ENCODE measurements at regions not wholly inside any gene's neighbourhood (a gene's known extent, or its start where the extent isn't known, plus 50 kb on each side); places are given as distances from the start of the nearest gene placed in this dataset.

GRCh38 chr11:122202161-122202950 lies 86.3 kb upstream of the BLID start:
- TF ChIP-seq, protein P1, sequence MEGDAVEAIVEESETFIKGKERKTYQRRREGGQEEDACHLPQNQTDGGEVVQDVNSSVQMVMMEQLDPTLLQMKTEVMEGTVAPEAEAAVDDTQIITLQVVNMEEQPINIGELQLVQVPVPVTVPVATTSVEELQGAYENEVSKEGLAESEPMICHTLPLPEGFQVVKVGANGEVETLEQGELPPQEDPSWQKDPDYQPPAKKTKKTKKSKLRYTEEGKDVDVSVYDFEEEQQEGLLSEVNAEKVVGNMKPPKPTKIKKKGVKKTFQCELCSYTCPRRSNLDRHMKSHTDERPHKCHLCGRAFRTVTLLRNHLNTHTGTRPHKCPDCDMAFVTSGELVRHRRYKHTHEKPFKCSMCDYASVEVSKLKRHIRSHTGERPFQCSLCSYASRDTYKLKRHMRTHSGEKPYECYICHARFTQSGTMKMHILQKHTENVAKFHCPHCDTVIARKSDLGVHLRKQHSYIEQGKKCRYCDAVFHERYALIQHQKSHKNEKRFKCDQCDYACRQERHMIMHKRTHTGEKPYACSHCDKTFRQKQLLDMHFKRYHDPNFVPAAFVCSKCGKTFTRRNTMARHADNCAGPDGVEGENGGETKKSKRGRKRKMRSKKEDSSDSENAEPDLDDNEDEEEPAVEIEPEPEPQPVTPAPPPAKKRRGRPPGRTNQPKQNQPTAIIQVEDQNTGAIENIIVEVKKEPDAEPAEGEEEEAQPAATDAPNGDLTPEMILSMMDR (IDR thresholded peaks at IDR 0.05 in 2 of 3, conservative IDR thresholded peaks at IDR 0.05 in 1 of 3; ENCODE audit: insufficient read depth in 2 of 3, low read depth in 1 of 3, low read length in 3 of 3), result no peak
- TF ChIP-seq KLF16 (IDR thresholded peaks at IDR 0.05) (no peak), ETV5 (CRISPR knock-in tag; IDR thresholded peaks at IDR 0.05; ENCODE audit: low read depth) (no peak), SP2 (IDR thresholded peaks at IDR 0.05; ENCODE audit: extremely low read depth, low read depth, low read length, poor library complexity, severe bottlenecking) (no peak), POLR2A (conservative IDR thresholded peaks at IDR 0.05) (no peak), SP1 (CRISPR knock-in tag; IDR thresholded peaks at IDR 0.05) (no peak), ZNF354B (CRISPR knock-in tag; IDR thresholded peaks at IDR 0.05) (no peak), HLTF (IDR thresholded peaks at IDR 0.05) (no peak)
- TF ChIP-seq, protein P2, sequence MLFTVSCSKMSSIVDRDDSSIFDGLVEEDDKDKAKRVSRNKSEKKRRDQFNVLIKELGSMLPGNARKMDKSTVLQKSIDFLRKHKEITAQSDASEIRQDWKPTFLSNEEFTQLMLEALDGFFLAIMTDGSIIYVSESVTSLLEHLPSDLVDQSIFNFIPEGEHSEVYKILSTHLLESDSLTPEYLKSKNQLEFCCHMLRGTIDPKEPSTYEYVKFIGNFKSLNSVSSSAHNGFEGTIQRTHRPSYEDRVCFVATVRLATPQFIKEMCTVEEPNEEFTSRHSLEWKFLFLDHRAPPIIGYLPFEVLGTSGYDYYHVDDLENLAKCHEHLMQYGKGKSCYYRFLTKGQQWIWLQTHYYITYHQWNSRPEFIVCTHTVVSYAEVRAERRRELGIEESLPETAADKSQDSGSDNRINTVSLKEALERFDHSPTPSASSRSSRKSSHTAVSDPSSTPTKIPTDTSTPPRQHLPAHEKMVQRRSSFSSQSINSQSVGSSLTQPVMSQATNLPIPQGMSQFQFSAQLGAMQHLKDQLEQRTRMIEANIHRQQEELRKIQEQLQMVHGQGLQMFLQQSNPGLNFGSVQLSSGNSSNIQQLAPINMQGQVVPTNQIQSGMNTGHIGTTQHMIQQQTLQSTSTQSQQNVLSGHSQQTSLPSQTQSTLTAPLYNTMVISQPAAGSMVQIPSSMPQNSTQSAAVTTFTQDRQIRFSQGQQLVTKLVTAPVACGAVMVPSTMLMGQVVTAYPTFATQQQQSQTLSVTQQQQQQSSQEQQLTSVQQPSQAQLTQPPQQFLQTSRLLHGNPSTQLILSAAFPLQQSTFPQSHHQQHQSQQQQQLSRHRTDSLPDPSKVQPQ (CRISPR knock-in tag; IDR thresholded peaks at IDR 0.05; ENCODE audit: borderline replicate concordance), result no peak
- TF ChIP-seq, protein P3, sequence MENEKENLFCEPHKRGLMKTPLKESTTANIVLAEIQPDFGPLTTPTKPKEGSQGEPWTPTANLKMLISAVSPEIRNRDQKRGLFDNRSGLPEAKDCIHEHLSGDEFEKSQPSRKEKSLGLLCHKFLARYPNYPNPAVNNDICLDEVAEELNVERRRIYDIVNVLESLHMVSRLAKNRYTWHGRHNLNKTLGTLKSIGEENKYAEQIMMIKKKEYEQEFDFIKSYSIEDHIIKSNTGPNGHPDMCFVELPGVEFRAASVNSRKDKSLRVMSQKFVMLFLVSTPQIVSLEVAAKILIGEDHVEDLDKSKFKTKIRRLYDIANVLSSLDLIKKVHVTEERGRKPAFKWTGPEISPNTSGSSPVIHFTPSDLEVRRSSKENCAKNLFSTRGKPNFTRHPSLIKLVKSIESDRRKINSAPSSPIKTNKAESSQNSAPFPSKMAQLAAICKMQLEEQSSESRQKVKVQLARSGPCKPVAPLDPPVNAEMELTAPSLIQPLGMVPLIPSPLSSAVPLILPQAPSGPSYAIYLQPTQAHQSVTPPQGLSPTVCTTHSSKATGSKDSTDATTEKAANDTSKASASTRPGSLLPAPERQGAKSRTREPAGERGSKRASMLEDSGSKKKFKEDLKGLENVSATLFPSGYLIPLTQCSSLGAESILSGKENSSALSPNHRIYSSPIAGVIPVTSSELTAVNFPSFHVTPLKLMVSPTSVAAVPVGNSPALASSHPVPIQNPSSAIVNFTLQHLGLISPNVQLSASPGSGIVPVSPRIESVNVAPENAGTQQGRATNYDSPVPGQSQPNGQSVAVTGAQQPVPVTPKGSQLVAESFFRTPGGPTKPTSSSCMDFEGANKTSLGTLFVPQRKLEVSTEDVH (IDR thresholded peaks at IDR 0.05; ENCODE audit: low read depth, partially characterized antibody), result no peak
- TF ChIP-seq, protein P4, sequence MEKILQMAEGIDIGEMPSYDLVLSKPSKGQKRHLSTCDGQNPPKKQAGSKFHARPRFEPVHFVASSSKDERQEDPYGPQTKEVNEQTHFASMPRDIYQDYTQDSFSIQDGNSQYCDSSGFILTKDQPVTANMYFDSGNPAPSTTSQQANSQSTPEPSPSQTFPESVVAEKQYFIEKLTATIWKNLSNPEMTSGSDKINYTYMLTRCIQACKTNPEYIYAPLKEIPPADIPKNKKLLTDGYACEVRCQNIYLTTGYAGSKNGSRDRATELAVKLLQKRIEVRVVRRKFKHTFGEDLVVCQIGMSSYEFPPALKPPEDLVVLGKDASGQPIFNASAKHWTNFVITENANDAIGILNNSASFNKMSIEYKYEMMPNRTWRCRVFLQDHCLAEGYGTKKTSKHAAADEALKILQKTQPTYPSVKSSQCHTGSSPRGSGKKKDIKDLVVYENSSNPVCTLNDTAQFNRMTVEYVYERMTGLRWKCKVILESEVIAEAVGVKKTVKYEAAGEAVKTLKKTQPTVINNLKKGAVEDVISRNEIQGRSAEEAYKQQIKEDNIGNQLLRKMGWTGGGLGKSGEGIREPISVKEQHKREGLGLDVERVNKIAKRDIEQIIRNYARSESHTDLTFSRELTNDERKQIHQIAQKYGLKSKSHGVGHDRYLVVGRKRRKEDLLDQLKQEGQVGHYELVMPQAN (IDR thresholded peaks at IDR 0.05; ENCODE audit: borderline replicate concordance), result no peak
- TF ChIP-seq, protein P5, sequence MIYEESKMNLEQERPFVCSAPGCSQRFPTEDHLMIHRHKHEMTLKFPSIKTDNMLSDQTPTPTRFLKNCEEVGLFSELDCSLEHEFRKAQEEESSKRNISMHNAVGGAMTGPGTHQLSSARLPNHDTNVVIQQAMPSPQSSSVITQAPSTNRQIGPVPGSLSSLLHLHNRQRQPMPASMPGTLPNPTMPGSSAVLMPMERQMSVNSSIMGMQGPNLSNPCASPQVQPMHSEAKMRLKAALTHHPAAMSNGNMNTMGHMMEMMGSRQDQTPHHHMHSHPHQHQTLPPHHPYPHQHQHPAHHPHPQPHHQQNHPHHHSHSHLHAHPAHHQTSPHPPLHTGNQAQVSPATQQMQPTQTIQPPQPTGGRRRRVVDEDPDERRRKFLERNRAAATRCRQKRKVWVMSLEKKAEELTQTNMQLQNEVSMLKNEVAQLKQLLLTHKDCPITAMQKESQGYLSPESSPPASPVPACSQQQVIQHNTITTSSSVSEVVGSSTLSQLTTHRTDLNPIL (CRISPR knock-in tag; IDR thresholded peaks at IDR 0.05), result no peak

Measured in K562 (cell line).